ENCODE measurements at regions not wholly inside any gene's neighbourhood (a gene's known extent, or its start where the extent isn't known, plus 50 kb on each side); places are given as distances from the start of the nearest gene placed in this dataset.

DNA sequence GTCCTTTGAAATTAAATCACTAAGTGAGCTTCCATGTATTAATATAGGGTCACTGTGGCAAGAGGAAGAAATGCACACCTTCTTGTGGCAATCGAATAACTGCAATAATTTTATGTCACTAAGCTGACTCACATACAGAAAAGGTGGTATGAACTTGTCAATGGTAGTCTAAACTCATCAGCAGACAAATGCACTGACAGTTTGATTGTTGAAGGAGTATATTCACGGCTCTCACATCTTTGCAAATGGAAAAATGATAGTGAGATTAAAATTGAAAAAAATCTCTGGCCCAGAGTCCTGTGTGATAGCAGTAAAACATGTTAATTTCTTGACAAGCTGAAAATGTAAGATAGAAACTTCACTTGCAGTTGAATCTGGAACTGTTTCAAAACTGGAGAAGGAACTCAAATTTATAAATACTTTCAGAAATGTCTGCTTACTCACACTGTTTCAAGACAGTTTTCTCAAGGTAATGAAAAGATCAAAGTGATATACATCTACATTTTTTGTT is 215.8 kb upstream of the CADM2 start:
- ChIA-PET CTCF (no interaction called here), POLR2A (no interaction called here)
- TF ChIP-seq ZSCAN20 (CRISPR knock-in tag; IDR thresholded peaks at IDR 0.05) (no peak), KDM5A (IDR thresholded peaks at IDR 0.05) (no peak), TFCP2L1 (CRISPR knock-in tag; IDR thresholded peaks at IDR 0.05) (no peak), RFX5 (IDR thresholded peaks at IDR 0.05) (no peak), ESRRA (IDR thresholded peaks at IDR 0.05; ENCODE audit: borderline replicate concordance, low read length) (no peak), SMC3 (IDR thresholded peaks at IDR 0.05) (no peak), CBX8 (IDR thresholded peaks at IDR 0.05) (no peak), RARB (CRISPR knock-in tag; IDR thresholded peaks at IDR 0.05) (no peak)
- TF ChIP-seq, protein P1, sequence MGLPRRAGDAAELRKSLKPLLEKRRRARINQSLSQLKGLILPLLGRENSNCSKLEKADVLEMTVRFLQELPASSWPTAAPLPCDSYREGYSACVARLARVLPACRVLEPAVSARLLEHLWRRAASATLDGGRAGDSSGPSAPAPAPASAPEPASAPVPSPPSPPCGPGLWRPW (IDR thresholded peaks at IDR 0.05) = no peak
- TF ChIP-seq, protein P2, sequence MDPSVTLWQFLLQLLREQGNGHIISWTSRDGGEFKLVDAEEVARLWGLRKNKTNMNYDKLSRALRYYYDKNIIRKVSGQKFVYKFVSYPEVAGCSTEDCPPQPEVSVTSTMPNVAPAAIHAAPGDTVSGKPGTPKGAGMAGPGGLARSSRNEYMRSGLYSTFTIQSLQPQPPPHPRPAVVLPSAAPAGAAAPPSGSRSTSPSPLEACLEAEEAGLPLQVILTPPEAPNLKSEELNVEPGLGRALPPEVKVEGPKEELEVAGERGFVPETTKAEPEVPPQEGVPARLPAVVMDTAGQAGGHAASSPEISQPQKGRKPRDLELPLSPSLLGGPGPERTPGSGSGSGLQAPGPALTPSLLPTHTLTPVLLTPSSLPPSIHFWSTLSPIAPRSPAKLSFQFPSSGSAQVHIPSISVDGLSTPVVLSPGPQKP (IDR thresholded peaks at IDR 0.05; ENCODE audit: low read depth, low read length) = no peak
- TF ChIP-seq, protein P3, sequence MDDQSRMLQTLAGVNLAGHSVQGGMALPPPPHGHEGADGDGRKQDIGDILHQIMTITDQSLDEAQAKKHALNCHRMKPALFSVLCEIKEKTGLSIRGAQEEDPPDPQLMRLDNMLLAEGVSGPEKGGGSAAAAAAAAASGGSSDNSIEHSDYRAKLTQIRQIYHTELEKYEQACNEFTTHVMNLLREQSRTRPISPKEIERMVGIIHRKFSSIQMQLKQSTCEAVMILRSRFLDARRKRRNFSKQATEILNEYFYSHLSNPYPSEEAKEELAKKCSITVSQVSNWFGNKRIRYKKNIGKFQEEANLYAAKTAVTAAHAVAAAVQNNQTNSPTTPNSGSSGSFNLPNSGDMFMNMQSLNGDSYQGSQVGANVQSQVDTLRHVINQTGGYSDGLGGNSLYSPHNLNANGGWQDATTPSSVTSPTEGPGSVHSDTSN (IDR thresholded peaks at IDR 0.05) = no peak
- TF ChIP-seq, protein P4, sequence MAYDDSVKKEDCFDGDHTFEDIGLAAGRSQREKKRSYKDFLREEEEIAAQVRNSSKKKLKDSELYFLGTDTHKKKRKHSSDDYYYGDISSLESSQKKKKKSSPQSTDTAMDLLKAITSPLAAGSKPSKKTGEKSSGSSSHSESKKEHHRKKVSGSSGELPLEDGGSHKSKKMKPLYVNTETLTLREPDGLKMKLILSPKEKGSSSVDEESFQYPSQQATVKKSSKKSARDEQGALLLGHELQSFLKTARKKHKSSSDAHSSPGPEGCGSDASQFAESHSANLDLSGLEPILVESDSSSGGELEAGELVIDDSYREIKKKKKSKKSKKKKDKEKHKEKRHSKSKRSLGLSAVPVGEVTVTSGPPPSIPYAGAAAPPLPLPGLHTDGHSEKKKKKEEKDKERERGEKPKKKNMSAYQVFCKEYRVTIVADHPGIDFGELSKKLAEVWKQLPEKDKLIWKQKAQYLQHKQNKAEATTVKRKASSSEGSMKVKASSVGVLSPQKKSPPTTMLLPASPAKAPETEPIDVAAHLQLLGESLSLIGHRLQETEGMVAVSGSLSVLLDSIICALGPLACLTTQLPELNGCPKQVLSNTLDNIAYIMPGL (CRISPR knock-in tag; IDR thresholded peaks at IDR 0.05; ENCODE audit: borderline replicate concordance) = no peak
- Histone ChIP-seq H3K4me1 (no peaks in the 10 kb centered on the region), H3K9me3 (no peaks in the 10 kb centered on the region), H3K27ac (no peak overlapping the region), H3K4me3 (no peak overlapping the region), H3K4me2 (no peak overlapping the region)
- no peak for DNase-seq (ENCODE audit: low read depth in 1 of 2, low spot score in 1 of 2)
- ATAC-seq = no peak
- FAIRE-seq = no peak
- 0% methylated on average over 2 of the region's 2 CpGs for whole genome bisulfite sequencing (ENCODE audit: missing lambda C conversion rate)

DNA sequence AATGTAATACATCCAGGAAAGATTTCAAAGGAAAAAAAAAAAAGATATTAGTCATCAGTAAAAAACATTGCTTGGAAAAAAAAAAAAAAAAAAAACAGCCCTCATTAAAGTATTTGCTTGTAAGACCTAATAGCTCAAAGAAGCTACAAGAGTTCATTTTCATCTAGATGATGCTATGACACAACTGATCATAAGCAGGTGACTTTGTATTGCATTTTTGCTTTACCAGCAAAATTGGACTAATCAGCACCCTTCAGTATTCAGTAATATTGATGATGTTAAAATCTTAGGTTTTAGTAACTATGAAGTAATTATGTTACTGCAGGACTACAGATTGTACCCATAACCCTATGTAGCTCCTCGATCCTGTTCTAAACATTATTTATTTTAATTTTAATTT is 214.7 kb upstream of the CADM2 start:
- DNase-seq (ENCODE audit: low read depth in 1 of 2, low spot score in 1 of 2) (no peak), FAIRE-seq (no peak), ATAC-seq (no peak)
- Histone ChIP-seq H3K4me2 (no peak overlapping the region), H3K4me3 (no peak overlapping the region), H3K4me1 (no peaks in the 10 kb centered on the region), H3K27ac (no peak overlapping the region), H3K9me3 (no peaks in the 10 kb centered on the region)
- ChIA-PET POLR2A (no interaction called here), CTCF (no interaction called here)
- no peak for TF ChIP-seq RNF2 (IDR thresholded peaks at IDR 0.05; ENCODE audit: borderline replicate concordance, low read depth)
- TF ChIP-seq, protein P5, sequence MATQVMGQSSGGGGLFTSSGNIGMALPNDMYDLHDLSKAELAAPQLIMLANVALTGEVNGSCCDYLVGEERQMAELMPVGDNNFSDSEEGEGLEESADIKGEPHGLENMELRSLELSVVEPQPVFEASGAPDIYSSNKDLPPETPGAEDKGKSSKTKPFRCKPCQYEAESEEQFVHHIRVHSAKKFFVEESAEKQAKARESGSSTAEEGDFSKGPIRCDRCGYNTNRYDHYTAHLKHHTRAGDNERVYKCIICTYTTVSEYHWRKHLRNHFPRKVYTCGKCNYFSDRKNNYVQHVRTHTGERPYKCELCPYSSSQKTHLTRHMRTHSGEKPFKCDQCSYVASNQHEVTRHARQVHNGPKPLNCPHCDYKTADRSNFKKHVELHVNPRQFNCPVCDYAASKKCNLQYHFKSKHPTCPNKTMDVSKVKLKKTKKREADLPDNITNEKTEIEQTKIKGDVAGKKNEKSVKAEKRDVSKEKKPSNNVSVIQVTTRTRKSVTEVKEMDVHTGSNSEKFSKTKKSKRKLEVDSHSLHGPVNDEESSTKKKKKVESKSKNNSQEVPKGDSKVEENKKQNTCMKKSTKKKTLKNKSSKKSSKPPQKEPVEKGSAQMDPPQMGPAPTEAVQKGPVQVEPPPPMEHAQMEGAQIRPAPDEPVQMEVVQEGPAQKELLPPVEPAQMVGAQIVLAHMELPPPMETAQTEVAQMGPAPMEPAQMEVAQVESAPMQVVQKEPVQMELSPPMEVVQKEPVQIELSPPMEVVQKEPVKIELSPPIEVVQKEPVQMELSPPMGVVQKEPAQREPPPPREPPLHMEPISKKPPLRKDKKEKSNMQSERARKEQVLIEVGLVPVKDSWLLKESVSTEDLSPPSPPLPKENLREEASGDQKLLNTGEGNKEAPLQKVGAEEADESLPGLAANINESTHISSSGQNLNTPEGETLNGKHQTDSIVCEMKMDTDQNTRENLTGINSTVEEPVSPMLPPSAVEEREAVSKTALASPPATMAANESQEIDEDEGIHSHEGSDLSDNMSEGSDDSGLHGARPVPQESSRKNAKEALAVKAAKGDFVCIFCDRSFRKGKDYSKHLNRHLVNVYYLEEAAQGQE (IDR thresholded peaks at IDR 0.05) = no peak
- TF ChIP-seq, protein P1 (IDR thresholded peaks at IDR 0.05) = no peak
- TF ChIP-seq, protein P6, sequence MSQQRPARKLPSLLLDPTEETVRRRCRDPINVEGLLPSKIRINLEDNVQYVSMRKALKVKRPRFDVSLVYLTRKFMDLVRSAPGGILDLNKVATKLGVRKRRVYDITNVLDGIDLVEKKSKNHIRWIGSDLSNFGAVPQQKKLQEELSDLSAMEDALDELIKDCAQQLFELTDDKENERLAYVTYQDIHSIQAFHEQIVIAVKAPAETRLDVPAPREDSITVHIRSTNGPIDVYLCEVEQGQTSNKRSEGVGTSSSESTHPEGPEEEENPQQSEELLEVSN (IDR thresholded peaks at IDR 0.05; ENCODE audit: borderline replicate concordance, low read depth) = no peak
- no peak for TF ChIP-seq HDAC2 (IDR thresholded peaks at IDR 0.05)
- no peak for TF ChIP-seq ESRRA (IDR thresholded peaks at IDR 0.05; ENCODE audit: borderline replicate concordance, low read length)
- TF ChIP-seq, protein P4 (CRISPR knock-in tag; IDR thresholded peaks at IDR 0.05; ENCODE audit: borderline replicate concordance) = no peak
- WGBS (ENCODE audit: missing lambda C conversion rate) = 0% methylated on average over 1 of the region's 1 CpG

Measured in A549 (cell line).